Lower lobe of right lung (tissue), 2 donors: ENCODE measurements at regions not wholly inside any gene's neighbourhood (a gene's known extent, or its start where the extent isn't known, plus 50 kb on each side); places are given as distances from the start of the nearest gene placed in this dataset.

Source experiments
- ATAC-seq, 2 donors: fragments of 200-7000 bp; cut with Tn5 transposase; one replicate each; pipeline ENCODE4 v1.9.1; 2020 to 2022; ENCODE audit warnings: mild to moderate bottlenecking in 2 of 2, moderate library complexity in 2 of 2
- DNase-seq: peaks from one replicate; pipeline ENCODE4 v3.0.0-alpha.2; 2020
- H3K27ac ChIP-seq: fragments of 200-600 bp; one replicate; pipeline ENCODE4 v1.8.0; 2022
- H3K27me3 ChIP-seq: fragments of 200-600 bp; one replicate; pipeline ENCODE4 v1.8.0; 2022; ENCODE audit warnings: low read depth
- H3K36me3 ChIP-seq: fragments of 200-600 bp; one replicate; pipeline ENCODE4 v1.8.0; 2022; ENCODE audit warnings: mild to moderate bottlenecking
- H3K4me1 ChIP-seq: fragments of 200-600 bp; one replicate; pipeline ENCODE4 v1.8.0; 2022
- H3K4me3 ChIP-seq: fragments of 200-600 bp; one replicate; pipeline ENCODE4 v1.8.0; 2022; ENCODE audit warnings: mild to moderate bottlenecking
- H3K9me3 ChIP-seq: fragments of 200-600 bp; one replicate; pipeline ENCODE4 v1.8.0; 2022
- CTCF ChIP-seq: fragments of 200-600 bp; IDR thresholded peaks from one replicate; pipeline ENCODE4 v1.8.0; 2022; ENCODE audit warnings: antibody characterized with exemption, mild to moderate bottlenecking
- intact Hi-C: fragments of 100-400 bp; cut with DNase I; formaldehyde crosslinking; loops from one replicate; pipeline ENCODE4 v1.11.0; 2022
- donor health status: DM: no; HTN: yes; CAD: no; lungs with severe emphysema.

GRCh38 chr5:173378727-173379126, 50.5 kb upstream of the STC2 start:
- no peak for TF ChIP-seq CTCF

More at GRCh38 chr5:173378727-173379126, 50.5 kb upstream of the STC2 start:
- Histone ChIP-seq H3K27ac (no peak overlapping the region), H3K4me1 (no peaks in the 10 kb centered on the region), H3K4me3 (no peak overlapping the region), H3K27me3 (peaks cover 3% of the 10 kb centered on the region), H3K9me3 (no peaks in the 10 kb centered on the region), H3K36me3 (no peaks in the 10 kb centered on the region)
- no peak for DNase-seq
- no peak for ATAC-seq
- intact Hi-C loops: no loop called here
